K562 (cell line): ENCODE measurements at regions not wholly inside any gene's neighbourhood (a gene's known extent, or its start where the extent isn't known, plus 50 kb on each side); places are given as distances from the start of the nearest gene placed in this dataset.

ENCODE experiments used
- ATAC-seq: fragments of 200-7000 bp; cut with Tn5 transposase; 3 replicates; pipeline ENCODE4 v1.9.1; 2020; ENCODE audit warnings: moderate library complexity
- BruUV-seq: library from RNA; stranded (reverse); fragments of 400-500 nt; replicated peaks from 2 replicates; lab custom pipeline; 2021; lab: Mats Ljungman, UMichigan
- CTCF ChIA-PET: fragments of 300-600 bp; formaldehyde crosslinking; extraction: SDS; loops from one replicate; lab custom pipeline; 2021; ENCODE audit warnings: low intra/inter-chr PET ratio; lab: Yijun Ruan, JAX
- POLR2A ChIA-PET: fragments of 300-600, 350-650 bp; sonication (Branson Sonifier 250); formaldehyde crosslinking; extraction: SDS; loops from one replicate; lab custom pipeline; 2021; ENCODE audit warnings: antibody characterized with exemption, inconsistent platforms; lab: Yijun Ruan, JAX
- DNase-seq, 4 experiments: peaks; one replicate each; pipeline versions ENCODE4 v3.0.0 to v3.0.0-alpha.2; 2011 to 2018; ENCODE audit warnings: low spot score in 3 of 4, mixed read lengths in 3 of 4; ENCODE audit errors: extremely low read depth in 1 of 4
- FAIRE-seq: peaks from 2 replicates; lab custom pipeline; 2011; peaks lifted over from hg19 to GRCh38; lab: Jason Lieb, UNC
- H2AFZ ChIP-seq: 2 replicates; pipeline ENCODE4 v1.6.0; 2011; ENCODE audit warnings: low read depth, low read length, control low read depth, inconsistent platforms
- H3K27ac ChIP-seq: fragments of 200-600 bp; 3 replicates; pipeline ENCODE4 v1.8.0; 2011; ENCODE audit warnings: low read depth, mild to moderate bottlenecking, control low read depth, inconsistent platforms, low read length, moderate library complexity, mixed read lengths; ENCODE audit errors: extremely low read depth
- H3K27me3 ChIP-seq, 2 experiments: fragments of 300-600 bp in 1 of 2; 2 replicates in 1 of 2; 3 replicates in 1 of 2; pipeline versions ENCODE4 v1.6.0 to v1.8.0; 2011; ENCODE audit warnings: inconsistent platforms in 2 of 2, low read length in 2 of 2, mild to moderate bottlenecking in 1 of 2, mixed read lengths in 1 of 2, moderate library complexity in 1 of 2; ENCODE audit not compliant: control insufficient read depth in 2 of 2, insufficient read depth in 2 of 2
- H3K36me3 ChIP-seq: fragments of 300-600 bp; 3 replicates; pipeline ENCODE4 v1.8.0; 2011; ENCODE audit warnings: mild to moderate bottlenecking, low read length, inconsistent platforms; ENCODE audit not compliant: control insufficient read depth, insufficient read depth
- H3K4me1 ChIP-seq, 2 experiments: fragments of 200-600 bp in 1 of 2; replicated peaks in 1 of 2; 2 replicates in 1 of 2; 3 replicates in 1 of 2; pipeline versions ENCODE4 v1.5.1 to v1.8.0; 2011; ENCODE audit warnings: inconsistent platforms in 2 of 2, low read length in 2 of 2, mild to moderate bottlenecking in 1 of 2, mixed read lengths in 1 of 2, moderate library complexity in 1 of 2; ENCODE audit not compliant: control insufficient read depth in 2 of 2, insufficient read depth in 2 of 2
- H3K4me2 ChIP-seq: 2 replicates; pipeline ENCODE4 v1.6.1; 2011; ENCODE audit warnings: low read length, control low read depth, inconsistent platforms, mixed read lengths; ENCODE audit not compliant: insufficient read depth
- H3K4me3 ChIP-seq: fragments of 200-600 bp; sonication (generic), shearing (Covaris generic); 2 replicates; pipeline ENCODE4 v1.5.1; 2016; ENCODE audit warnings: control low read depth, inconsistent platforms
- H3K79me2 ChIP-seq: fragments of 200-600 bp; 3 replicates; pipeline ENCODE4 v1.8.0; 2011; ENCODE audit warnings: low read length, inconsistent platforms; ENCODE audit not compliant: control insufficient read depth, insufficient read depth
- H3K9ac ChIP-seq, 2 experiments: 2 replicates each; pipeline versions ENCODE4 v1.6.0 to v1.6.1; 2011; ENCODE audit warnings: low read depth in 2 of 2, low read length in 2 of 2, control low read depth in 1 of 2, inconsistent platforms in 1 of 2, mild to moderate bottlenecking in 1 of 2, mixed read lengths in 1 of 2; ENCODE audit not compliant: insufficient read depth in 1 of 2
- H3K9me1 ChIP-seq: one replicate; pipeline ENCODE4 v1.6.0; 2011; ENCODE audit warnings: inconsistent platforms, mild to moderate bottlenecking, low read length, moderate library complexity; ENCODE audit not compliant: control insufficient read depth, insufficient read depth
- H3K9me3 ChIP-seq: replicated peaks from 2 replicates; pipeline ENCODE4 v1.5.1; 2011; ENCODE audit warnings: low read depth, low read length, inconsistent platforms; ENCODE audit not compliant: control insufficient read depth, insufficient read depth
- H4K20me1 ChIP-seq: replicated peaks from 2 replicates; pipeline ENCODE4 v1.6.1; 2011; ENCODE audit warnings: low read length, inconsistent platforms, mixed read lengths; ENCODE audit not compliant: control insufficient read depth, insufficient read depth
- ARHGAP35 ChIP-seq: fragments of 450-650 bp; IDR thresholded peaks from 2 replicates; pipeline ENCODE4 v1.6.1; 2018; ENCODE audit not compliant: partially characterized antibody
- BACH1 ChIP-seq: fragments of 200-800 bp; sonication (Bioruptor generic); IDR thresholded peaks from 2 replicates; pipeline ENCODE4 v1.6.1; 2016; ENCODE audit warnings: missing genetic modification characterization, missing compliant biosample characterization
- BCL6 ChIP-seq: fragments of 250-450 bp; sonication (Bioruptor Pico); IDR thresholded peaks from 2 replicates; pipeline ENCODE4 v1.4.0; 2020
- CLOCK ChIP-seq: fragments of 250-450 bp; sonication (Bioruptor Pico); IDR thresholded peaks from 2 replicates; pipeline ENCODE4 v1.4.0; 2020; ENCODE audit warnings: mild to moderate bottlenecking, moderate library complexity, borderline replicate concordance
- GATA2 ChIP-seq: sonication (generic); formaldehyde crosslinking; IDR thresholded peaks from 2 replicates; pipeline ENCODE4 v1.4.0; 2020; ENCODE audit warnings: mild to moderate bottlenecking, missing genetic modification reagents
- MBD1 ChIP-seq: fragments of 250-450 bp; sonication (Bioruptor Pico); IDR thresholded peaks from 2 replicates; pipeline ENCODE4 v1.8.0; 2022; ENCODE audit warnings: inconsistent platforms
- MYC ChIP-seq, 2 experiments: fragments of 250-450 bp in 1 of 2; sonication (Bioruptor Pico) in 1 of 2; IDR thresholded peaks; 2 replicates each; pipeline versions ENCODE4 v1.5.1 to v1.6.1; 2012 to 2021; ENCODE audit warnings: low read depth in 2 of 2, borderline replicate concordance in 1 of 2, improper control_type of control experiment in 1 of 2, low read length in 1 of 2, mild to moderate bottlenecking in 1 of 2, moderate library complexity in 1 of 2
- ZNF121 ChIP-seq: sonication (generic); formaldehyde crosslinking; conservative IDR thresholded peaks from 2 replicates; pipeline ENCODE4 v1.8.0; 2022; ENCODE audit warnings: missing genetic modification reagents
- ZNF197 ChIP-seq: fragments of 200-800 bp; sonication (Bioruptor generic); IDR thresholded peaks from 2 replicates; pipeline ENCODE4 v1.6.1; 2016; ENCODE audit warnings: low read depth, missing genetic modification characterization, missing compliant biosample characterization
- WGBS: fragments of 100-300 bp; shearing (Covaris generic); methylation state at CpG from one replicate; pipeline ENCODE4 v1.1.6; 2016; ENCODE audit warnings: low coverage, mixed read lengths; ENCODE audit not compliant: insufficient coverage; ENCODE audit errors: missing lambda C conversion rate; 5-methylcytosine and 5-hydroxymethylcytosine counted together
- in situ Hi-C: fragments of 300-500 bp; cut with MboI; formaldehyde crosslinking; loops from 4 replicates; pipeline ENCODE4 v1.15.0; 2018; ENCODE audit warnings: inconsistent platforms, mixed read lengths
- intact Hi-C: fragments of 100-400 bp; cut with micrococcal nuclease; formaldehyde crosslinking; loops from 2 replicates; pipeline ENCODE4 v1.14.2; 2022

DNA sequence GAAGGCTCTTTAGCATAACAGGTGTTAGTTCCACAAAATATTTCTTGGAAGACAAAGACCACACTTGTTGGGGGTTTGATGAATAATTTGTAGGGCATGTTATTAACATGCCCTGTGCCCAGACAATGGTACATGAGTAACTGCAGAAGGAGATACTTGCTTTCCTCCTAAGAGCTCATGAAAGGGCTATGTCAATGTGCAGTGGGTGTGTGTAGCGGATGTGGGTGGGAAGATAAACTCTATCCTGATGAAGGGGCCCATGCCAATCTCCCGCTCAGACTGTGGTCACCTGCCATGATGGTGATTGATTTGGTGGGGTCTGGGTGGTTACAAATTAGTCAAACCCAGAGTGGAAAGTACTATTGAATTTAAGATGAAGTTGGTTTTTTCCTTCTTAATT, 69.8 kb upstream of the DNAH14 start:
- intact Hi-C loops: no loop called here

More for the DNA sequence above, 69.8 kb upstream of the DNAH14 start:
- Histone ChIP-seq H3K27me3 (no peaks in the 10 kb centered on the region; a peak in 1 of 5 replicates), H3K9ac (no peak overlapping the region), H4K20me1 (no peaks in the 10 kb centered on the region), H3K4me3 (no peak overlapping the region), H3K79me2 (no peaks in the 10 kb centered on the region), H3K27ac (no peak overlapping the region), H3K4me1 (no peaks in the 10 kb centered on the region), H3K9me3 (no peaks in the 10 kb centered on the region), H2AFZ (no peak overlapping the region), H3K36me3 (no peaks in the 10 kb centered on the region), H3K4me2 (no peak overlapping the region), H3K9me1 (no peaks in the 10 kb centered on the region)
- no peak for FAIRE-seq
- no TSS peak for BruUV-seq
- WGBS: 0% methylated on average over 2 of the region's 2 CpGs
- no peak for TF ChIP-seq ZNF197 (CRISPR knock-in tag)
- no peak for TF ChIP-seq MBD1
- no peak for TF ChIP-seq MYC (IDR thresholded peaks at IDR 0.05; ENCODE audit: low read depth, low read length)
- TF ChIP-seq MYC (CRISPR knock-in tag; IDR thresholded peaks at IDR 0.05; ENCODE audit: borderline replicate concordance, low read depth): no peak
- no peak for TF ChIP-seq GATA2
- TF ChIP-seq ARHGAP35: no peak
- TF ChIP-seq ZNF121 (CRISPR knock-in tag): no peak
- no peak for TF ChIP-seq CLOCK
- TF ChIP-seq BACH1 (tag): no peak
- no peak for TF ChIP-seq BCL6 (CRISPR knock-in tag)
- CTCF ChIA-PET: no interaction called here
- ATAC-seq: no peak
- no peak for DNase-seq
- in situ Hi-C loops: no loop called here
- POLR2A ChIA-PET: no interaction called here
